DND-41 (cell line): ENCODE measurements at regions not wholly inside any gene's neighbourhood (a gene's known extent, or its start where the extent isn't known, plus 50 kb on each side); places are given as distances from the start of the nearest gene placed in this dataset.

ENCODE experiments used
- ATAC-seq: fragments of 200-7000 bp; cut with Tn5 transposase; 3 replicates; pipeline ENCODE4 v1.9.1; 2021; ENCODE audit warnings: low read depth; ENCODE audit not compliant: insufficient read depth
- DNase-seq: peaks from one replicate; pipeline ENCODE4 v3.0.0-alpha.2; 2020
- H2AFZ ChIP-seq: 2 replicates; pipeline ENCODE4 v1.6.0; 2012; ENCODE audit warnings: low read depth, low read length
- H3K27ac ChIP-seq: 2 replicates; pipeline ENCODE4 v1.5.1; 2012; ENCODE audit warnings: low read length, inconsistent platforms
- H3K27me3 ChIP-seq: fragments of 200-600 bp; sonication (generic); 2 replicates; pipeline ENCODE4 v1.6.0; 2012; ENCODE audit warnings: low read length, mild to moderate bottlenecking, inconsistent platforms; ENCODE audit not compliant: insufficient read depth, poor library complexity
- H3K36me3 ChIP-seq: 2 replicates; pipeline ENCODE4 v1.5.1; 2012; ENCODE audit warnings: low read length, inconsistent platforms; ENCODE audit not compliant: insufficient read depth
- H3K4me1 ChIP-seq: 2 replicates; pipeline ENCODE4 v1.5.1; 2012; ENCODE audit warnings: mild to moderate bottlenecking, low read length; ENCODE audit not compliant: insufficient read depth
- H3K4me2 ChIP-seq: 2 replicates; pipeline ENCODE4 v1.6.0; 2012; ENCODE audit warnings: mild to moderate bottlenecking, moderate library complexity, low read length, inconsistent platforms; ENCODE audit not compliant: insufficient read depth
- H3K4me3 ChIP-seq, 2 experiments: fragments of 200-600 bp in 1 of 2; shearing (Covaris generic) in 1 of 2; 2 replicates each; pipeline ENCODE4 v1.5.1; 2012 to 2016; ENCODE audit warnings: inconsistent platforms in 2 of 2, low read length in 2 of 2, mild to moderate bottlenecking in 2 of 2, low read depth in 1 of 2, moderate library complexity in 1 of 2
- H3K79me2 ChIP-seq: 2 replicates; pipeline ENCODE4 v1.6.0; 2012; ENCODE audit warnings: low read length, inconsistent platforms; ENCODE audit not compliant: insufficient read depth
- H3K9ac ChIP-seq: 2 replicates; pipeline ENCODE4 v1.6.0; 2012; ENCODE audit warnings: low read depth, mild to moderate bottlenecking, inconsistent platforms, low read length, moderate library complexity
- H3K9me3 ChIP-seq: 2 replicates; pipeline ENCODE4 v1.5.1; 2012; ENCODE audit warnings: low read length, moderate library complexity, mild to moderate bottlenecking, inconsistent platforms; ENCODE audit not compliant: insufficient read depth, severe bottlenecking
- H4K20me1 ChIP-seq: 2 replicates; pipeline ENCODE4 v1.6.0; 2012; ENCODE audit warnings: low read length; ENCODE audit not compliant: insufficient read depth
- CTCF ChIP-seq: IDR thresholded peaks from 2 replicates; pipeline ENCODE4 v1.5.1; 2012; ENCODE audit warnings: borderline replicate concordance, low read length, moderate library complexity, mild to moderate bottlenecking; ENCODE audit not compliant: poor library complexity, severe bottlenecking; ENCODE audit errors: extremely low read depth
- EZH2 ChIP-seq: IDR thresholded peaks from 3 replicates; pipeline ENCODE4 v1.6.1; 2012; ENCODE audit warnings: borderline replicate concordance, low read depth, mild to moderate bottlenecking, moderate library complexity, low read length, inconsistent platforms; ENCODE audit not compliant: severe bottlenecking

DNA sequence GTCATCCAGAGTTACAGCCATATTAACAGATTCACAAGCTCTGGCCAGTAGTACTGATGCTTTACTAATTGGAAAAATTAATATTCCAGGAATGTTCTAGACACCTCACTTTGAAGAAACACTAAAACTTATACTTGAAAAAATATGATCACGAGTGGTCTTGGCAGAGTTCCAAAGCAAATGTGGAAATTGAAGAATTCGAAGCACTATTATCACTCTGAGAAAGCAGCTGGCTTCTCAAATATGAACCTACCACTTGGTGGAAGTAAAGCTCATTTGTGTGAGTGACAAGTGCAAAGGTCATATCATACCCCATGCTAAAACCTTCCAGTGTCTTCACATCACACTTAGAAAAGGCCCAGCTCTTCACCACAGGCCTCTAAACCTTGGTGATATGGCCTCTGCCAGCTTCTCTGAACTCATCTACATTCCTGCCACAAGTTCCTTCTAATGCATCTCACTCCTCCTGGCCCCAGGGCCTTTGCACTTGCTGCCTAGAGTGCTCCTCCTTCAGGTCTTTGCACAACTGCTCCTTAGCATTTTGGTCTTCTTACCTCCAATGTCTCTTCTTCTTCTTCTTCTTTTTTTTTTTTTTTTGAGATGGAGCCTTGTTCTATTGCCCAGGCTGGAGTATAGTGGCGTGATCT, 175.7 kb upstream of the SMIM23 start:
- Histone ChIP-seq H4K20me1 (no peaks in the 10 kb centered on the region), H2AFZ (no peak overlapping the region), H3K4me2 (no peak overlapping the region), H3K4me3 (no peak overlapping the region), H3K27ac (no peak overlapping the region), H3K9ac (no peak overlapping the region), H3K79me2 (no peaks in the 10 kb centered on the region), H3K27me3 (no peaks in the 10 kb centered on the region), H3K4me1 (no peaks in the 10 kb centered on the region), H3K9me3 (no peaks in the 10 kb centered on the region), H3K36me3 (no peaks in the 10 kb centered on the region)
- ATAC-seq, result no peak
- DNase-seq, result no peak
- TF ChIP-seq EZH2 (no peak), CTCF (no peak)

GRCh38 chr5:171610686-171611085, 174.9 kb upstream of the SMIM23 start:
- Histone ChIP-seq H3K4me2 (no peak overlapping the region), H2AFZ (no peak overlapping the region), H3K4me3 (no peak overlapping the region), H4K20me1 (no peaks in the 10 kb centered on the region), H3K27me3 (no peaks in the 10 kb centered on the region), H3K36me3 (no peaks in the 10 kb centered on the region), H3K9me3 (no peaks in the 10 kb centered on the region), H3K79me2 (no peaks in the 10 kb centered on the region), H3K4me1 (no peaks in the 10 kb centered on the region), H3K27ac (no peak overlapping the region), H3K9ac (no peak overlapping the region)
- DNase-seq (no peak), ATAC-seq (no peak)
- TF ChIP-seq EZH2 (no peak), CTCF (no peak)

- no peak overlapping the region for H3K4me2 ChIP-seq
- TF ChIP-seq CTCF, result no peak
- no peak for TF ChIP-seq EZH2
- no peak overlapping the region for H2AFZ ChIP-seq
- H3K9ac ChIP-seq, result no peak overlapping the region
- DNase-seq, result no peak
- H3K4me3 ChIP-seq, result no peak overlapping the region
- H4K20me1 ChIP-seq, result no peaks in the 10 kb centered on the region
- no peaks in the 10 kb centered on the region for H3K79me2 ChIP-seq
- H3K27ac ChIP-seq, result no peak overlapping the region
- no peak for ATAC-seq
- H3K4me1 ChIP-seq, result no peaks in the 10 kb centered on the region
- no peaks in the 10 kb centered on the region for H3K36me3 ChIP-seq
- H3K27me3 ChIP-seq, result no peaks in the 10 kb centered on the region
- H3K9me3 ChIP-seq, result no peaks in the 10 kb centered on the region
Observed at GRCh38 chr5:171612749-171613148, 172.9 kb upstream of the SMIM23 start.
